ENCODE measurements at regions not wholly inside any gene's neighbourhood (a gene's known extent, or its start where the extent isn't known, plus 50 kb on each side); places are given as distances from the start of the nearest gene placed in this dataset.
A peak's percentile ranks its signal among the peaks of the same experiment; 100 is the strongest.

DNA sequence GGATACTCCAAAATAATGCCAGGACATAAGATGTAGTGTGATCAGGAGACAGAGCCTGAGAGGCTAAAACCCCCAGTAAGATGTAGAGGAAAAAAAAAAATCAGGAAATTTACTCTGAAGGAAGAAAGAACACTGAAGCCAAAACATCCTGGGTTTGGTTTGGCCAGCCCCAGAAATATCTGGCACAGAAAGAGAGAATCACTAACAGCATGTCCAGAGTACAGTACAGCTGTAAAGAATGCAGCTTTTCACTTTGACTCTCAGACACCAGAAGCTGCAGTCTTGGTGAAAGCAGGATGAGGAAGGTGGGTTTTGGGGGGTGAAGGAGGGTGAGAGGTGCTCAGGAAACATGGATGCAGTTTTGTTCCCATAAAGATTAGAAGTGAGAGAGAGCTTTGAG is 1577.7 kb upstream of the ACVR2A start:
- no peak for DNase-seq

DNA sequence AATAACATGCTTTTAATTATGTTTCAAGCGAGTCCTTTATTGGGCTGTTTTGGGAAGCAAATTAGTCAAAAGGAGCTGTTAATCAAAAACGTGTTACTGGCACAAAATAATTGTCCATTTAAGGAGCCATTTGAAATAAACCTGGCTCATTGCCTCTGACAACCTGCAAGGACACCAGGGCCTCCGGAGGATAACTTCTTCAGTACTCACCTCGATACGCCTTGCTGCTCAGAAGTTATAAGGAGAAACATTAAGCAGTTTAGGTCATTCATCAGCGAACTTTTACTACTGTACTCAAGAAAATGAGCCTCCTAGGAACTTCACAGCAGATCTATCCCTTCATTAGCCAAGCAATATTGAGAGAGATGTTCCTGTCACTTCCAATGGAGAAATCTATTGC is 1579.2 kb upstream of the ACVR2A start:
- no peak for DNase-seq

DNA sequence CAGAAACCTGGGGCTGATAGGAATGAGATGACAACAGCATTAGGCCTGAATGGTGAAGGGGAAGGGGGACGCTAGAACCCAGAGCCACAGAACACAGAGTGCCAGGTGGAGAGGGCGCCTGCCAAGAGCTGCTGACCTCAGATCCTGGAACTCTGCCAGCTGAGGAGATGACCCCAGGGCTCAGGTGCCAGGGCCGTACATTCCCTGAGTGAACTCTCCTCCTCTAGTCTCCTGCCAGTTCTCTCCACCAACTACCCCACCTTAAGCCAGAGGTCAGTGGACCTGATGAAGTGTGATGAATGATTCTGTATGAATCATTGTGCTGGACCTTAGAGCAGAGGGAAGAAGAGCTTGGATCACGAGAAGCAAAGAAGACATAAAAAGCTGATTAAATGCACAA is 1582.2 kb upstream of the ACVR2A start:
- DNase-seq = no peak

GRCh38 chr2:146260551-146260950 is 1584.3 kb upstream of the ACVR2A start:
- DNase-seq = no peak

- no peak for DNase-seq
Measured at GRCh38 chr2:146259816-146260215, 1585.0 kb upstream of the ACVR2A start.

GRCh38 chr2:146258071-146258470 is 1586.8 kb upstream of the ACVR2A start:
- no peak for DNase-seq

DNA sequence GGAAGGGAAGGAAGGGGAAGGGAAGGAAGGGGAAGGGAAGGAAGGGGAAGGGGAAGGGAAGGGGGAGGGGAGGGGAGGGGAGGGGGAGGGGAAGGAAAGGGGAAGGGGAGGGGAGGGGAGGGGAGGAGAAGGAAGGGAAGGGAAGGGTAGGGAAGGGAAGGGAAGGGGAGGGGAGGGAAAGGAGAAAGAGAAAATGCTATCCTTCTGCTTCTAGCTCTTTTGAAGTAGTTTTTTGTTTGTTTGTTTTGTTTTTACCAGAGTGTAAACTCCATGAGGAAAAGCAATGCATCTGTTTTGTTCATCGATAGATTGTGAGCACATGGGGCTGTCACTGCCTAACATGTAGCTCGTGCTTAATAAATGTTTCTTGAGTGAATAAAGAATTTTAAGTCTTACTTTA is 1592.7 kb upstream of the ACVR2A start:
- DNase-seq = no peak

DNA sequence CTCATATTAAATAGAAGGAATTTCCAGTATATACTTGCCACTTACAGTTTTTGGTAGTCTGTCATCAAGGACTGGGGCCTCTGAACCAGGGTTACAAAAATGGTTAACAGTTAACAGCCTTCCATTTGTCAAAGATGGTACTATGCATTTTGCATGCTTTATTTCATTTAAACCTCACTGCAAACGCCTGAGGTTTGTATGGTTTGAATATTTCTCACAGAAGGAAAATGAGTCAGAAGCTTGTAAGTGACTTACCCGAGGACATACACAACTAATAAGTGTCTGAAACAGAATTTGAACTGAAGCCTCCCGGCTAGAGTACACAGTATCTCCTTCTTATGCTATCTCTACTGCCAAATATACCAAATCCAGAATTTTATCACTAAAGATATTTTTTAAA is 1593.5 kb upstream of the ACVR2A start:
- no peak for DNase-seq

DNA sequence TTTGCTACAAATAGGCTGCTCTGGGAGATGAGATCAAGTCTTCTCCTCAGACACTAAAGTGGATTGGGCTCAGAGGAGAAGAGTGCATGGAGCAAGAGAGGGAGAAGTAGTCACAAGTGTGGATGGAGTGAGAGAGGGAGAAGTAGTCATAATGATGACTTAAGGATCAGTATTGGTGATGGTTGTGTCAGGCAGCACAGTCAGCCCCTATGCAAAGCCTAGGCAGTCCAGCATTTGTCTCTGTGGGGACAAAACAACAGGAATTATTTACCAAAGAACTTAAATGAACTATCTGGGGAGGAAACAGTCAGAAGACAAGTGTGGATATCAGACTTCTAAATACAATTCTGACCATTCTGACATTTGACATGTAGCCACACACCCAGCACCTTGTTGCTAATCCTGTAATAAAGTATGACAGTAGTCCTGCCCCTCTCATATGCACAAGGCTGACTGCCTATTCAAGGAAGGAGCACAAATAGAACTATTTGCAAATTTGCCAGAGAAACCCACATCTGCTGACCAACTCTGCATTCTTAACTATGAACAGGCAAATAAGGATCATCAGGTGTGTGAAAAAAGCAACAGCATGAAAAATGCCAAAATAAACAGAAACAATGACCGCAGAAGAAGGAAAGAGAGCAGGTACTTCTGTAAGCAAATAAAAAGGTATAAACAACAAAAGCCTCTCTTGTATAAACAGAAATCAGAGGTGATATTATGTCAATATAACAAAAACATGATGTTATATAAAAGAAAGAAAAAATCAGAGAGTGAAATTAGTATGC is 1597.9 kb upstream of the ACVR2A start:
- DNase-seq = no peak

DNA sequence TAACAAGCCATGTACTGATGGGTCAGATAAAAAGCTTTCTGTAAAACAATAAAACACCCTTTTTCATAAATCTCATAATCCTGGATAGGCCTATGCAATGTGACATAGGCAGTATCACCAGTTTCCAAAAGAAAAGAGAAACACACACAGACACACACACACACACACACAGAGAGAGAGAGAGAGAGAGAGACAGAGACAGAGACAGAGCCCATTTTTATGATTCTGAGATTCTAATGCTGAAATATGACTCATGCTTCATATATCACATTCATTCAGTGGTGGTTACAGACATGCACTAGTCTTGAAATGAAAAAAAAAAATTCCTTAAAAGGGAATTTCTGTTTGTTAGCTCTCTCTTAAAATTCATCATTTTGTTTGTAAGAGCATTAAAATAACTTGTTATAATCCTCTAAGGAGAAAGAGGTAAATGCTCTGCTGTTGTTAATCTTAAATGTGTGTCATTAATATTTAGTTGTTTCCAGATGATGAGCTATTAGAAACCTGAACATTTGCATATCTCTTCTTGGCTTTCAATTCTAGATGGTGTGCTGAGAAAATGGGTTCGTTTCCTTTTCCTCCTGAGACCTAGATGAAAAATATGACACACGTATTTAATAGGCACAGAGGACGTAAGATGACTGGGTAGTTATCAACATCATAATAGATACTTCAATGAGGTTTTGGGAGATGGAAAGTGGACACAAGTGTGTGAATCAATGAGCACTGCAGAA is 1598.7 kb upstream of the ACVR2A start:
- no peak for DNase-seq

DNA sequence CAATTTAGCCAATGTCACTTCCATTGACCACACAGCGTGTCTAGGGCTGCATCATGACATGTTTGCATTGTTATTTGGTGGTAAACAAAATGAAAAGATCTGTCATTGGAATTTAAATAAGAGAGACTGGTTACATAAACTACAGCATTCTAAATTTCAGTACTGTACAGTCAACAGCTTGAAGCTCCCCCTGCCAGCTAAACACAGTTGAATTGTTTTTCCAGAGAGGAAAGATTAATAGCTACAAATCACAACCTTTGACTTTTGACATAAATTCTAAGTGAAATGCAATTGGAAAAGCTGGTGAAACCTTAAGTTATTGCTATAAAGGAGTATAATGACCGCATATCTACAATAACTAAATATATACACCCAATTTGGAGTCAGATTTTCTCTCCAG is 1600.0 kb upstream of the ACVR2A start:
- peak; percentile 32 for DNase-seq

DNA sequence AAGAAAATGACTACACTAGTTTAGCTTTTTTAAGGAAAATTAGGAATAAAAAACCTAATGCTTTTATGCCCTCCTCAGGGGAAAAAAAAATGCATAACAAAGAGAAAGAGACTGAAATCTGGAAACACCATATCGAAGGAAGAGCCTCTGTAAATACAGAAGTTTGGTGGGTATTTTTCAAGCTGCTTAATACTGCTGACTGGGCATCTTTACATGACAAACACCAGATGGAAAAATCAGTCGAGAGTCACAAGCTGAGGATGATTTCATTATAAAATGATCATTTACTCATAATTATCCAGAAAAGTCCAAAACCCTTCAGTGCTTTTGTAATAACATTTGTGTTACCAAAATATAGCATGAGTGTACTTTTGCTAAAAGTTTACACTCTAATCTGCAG is 1600.7 kb upstream of the ACVR2A start:
- DNase-seq = no peak

DNA sequence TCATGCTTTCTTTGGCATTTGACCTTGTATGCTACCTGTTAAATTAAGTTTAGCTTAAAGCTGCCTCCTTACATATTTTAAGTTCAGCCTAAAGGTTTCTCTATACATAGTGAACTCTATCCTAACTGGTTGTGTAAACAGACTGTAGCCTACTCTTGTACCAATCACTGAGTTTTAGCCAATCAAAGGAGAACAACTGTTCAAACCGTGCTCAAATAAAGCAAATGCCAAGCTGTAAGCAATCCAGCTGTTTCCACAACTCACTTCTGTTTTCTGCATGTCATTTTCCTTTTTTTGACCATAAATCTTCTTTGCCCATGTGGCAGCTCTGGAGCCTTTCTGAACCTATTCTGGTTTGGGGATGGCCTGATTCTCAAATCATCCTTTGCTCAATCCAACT is 1603.8 kb upstream of the ACVR2A start:
- no peak for DNase-seq

GRCh38 chr2:146240391-146240790 is 1604.4 kb upstream of the ACVR2A start:
- no peak for DNase-seq

- DNase-seq = no peak
Measured at GRCh38 chr2:146239392-146240135, 1605.3 kb upstream of the ACVR2A start.

DNA sequence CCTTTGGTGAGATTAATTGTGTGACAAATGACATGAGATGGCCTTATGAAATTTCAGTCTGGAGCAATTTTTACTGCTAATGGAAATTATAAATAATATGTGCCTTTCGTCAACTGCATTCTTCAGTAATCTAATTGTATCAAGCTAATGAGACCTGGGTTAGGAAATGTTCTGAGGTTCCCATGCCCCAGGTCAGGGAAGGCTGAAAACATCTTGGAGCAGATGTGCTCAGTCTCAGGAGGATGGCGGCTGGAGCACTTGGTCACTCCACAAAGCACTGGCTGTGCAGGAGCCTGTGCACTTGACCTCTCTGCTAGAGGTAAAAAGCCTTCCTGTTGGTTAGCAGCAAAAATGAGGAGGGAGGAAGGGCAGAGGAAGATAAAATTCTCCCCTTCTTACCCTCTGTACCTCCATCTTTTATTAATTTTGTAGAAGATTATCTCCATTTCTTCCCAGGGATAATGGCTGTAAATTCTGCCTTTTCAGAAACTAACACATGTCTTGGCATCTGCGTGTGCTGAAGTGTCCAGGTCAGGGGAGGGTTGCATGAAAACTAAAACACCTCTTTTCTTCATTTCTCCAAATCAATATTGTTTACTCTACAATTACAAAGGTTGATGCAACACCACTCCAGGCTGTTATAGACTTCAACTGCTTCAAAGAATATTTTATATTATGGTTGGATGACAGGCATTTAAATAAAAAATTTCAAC is 1606.4 kb upstream of the ACVR2A start:
- no peak for DNase-seq

DNA sequence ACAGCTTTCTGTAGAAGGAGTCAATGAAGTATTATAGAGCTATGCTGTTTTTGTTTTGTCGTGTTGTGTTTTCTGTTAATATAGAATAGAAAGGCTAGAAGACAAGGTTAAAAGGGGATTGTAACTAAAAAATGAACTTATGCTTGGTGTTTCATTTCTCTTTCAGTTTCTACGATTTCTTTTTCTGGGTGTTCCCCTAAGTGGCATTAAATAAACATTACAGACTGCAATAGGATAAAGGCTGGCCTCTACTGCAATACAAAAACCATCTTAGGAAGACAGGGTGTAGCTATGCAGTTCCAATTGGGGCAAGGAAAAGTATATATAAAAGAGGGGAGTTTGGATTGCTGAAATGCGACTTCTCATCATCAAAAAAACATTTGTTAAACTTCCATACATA is 1609.7 kb upstream of the ACVR2A start:
- no peak for DNase-seq

DNA sequence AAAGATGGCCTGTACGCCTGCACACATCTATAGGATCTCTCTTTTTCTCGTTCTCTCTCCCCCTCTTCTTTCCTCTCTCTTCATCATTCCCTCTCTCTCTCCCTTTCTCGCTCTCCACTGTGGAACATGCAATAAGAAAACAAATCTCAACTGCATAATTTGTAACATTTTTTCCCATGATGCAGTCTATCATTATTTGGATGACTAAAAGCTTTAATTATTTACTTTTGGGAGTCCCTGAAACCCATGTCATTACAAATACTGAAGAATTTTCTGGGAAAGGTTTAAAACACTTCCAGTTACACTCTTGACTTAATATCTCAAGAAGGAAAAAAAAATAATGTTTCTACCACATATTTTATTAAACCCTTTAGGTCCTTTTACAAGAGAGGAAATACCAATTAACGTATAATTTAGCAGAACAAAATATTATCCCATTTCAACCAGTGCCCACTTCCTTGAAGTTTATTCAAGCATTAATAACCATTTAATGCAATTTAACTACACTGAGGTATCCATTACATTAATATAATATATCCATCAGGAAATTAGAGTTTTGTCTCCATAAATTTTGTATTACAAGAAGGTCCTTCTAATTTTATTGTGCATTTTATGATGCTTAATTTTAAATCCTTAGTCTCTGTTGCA is 1615.2 kb upstream of the ACVR2A start:
- no peak for DNase-seq

DNA sequence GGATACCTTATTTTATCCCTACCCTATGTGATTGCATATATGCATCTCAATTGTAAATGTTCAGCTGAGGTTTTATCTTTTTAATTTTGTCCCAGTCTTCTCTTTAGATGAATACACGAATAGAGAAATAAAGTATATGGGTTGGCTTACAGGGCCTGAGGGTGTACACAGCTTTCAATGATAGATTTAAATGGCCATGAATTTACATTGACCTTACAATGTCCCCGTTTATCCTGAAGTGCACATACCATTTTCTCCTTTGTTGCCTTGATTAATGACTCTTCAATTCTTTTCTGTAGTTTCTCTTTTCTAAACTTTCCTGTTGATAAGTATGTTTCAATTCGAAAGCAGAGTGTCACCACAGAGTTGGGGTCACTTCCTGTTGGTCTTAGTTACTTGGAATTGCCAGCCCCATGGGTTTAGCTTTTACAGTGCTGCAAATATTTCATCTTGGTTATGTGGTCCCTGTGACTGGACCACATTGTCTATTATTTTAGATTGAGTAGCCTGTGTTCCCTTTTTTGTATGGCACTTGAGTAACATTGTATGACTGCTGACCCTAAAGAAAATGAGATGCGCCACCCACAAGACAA is 1616.3 kb upstream of the ACVR2A start:
- no peak for DNase-seq

DNA sequence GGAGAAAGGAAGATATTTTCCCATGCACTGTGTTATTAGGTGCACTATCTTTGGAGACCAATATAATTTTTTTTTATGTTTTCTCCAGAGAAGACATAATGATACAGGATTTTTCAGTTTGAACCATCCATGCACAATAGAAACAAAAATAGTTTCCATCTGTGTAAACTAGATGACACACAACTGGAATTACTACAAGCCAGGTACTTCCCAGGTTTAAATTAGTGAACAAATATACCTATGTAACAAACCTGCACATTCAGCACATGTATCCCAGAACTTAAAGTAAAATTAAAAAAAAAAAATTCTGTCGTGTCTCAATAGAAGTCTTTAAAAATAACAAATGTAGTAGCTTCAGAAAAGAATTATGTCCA is 1616.8 kb upstream of the ACVR2A start:
- DNase-seq = no peak

DNA sequence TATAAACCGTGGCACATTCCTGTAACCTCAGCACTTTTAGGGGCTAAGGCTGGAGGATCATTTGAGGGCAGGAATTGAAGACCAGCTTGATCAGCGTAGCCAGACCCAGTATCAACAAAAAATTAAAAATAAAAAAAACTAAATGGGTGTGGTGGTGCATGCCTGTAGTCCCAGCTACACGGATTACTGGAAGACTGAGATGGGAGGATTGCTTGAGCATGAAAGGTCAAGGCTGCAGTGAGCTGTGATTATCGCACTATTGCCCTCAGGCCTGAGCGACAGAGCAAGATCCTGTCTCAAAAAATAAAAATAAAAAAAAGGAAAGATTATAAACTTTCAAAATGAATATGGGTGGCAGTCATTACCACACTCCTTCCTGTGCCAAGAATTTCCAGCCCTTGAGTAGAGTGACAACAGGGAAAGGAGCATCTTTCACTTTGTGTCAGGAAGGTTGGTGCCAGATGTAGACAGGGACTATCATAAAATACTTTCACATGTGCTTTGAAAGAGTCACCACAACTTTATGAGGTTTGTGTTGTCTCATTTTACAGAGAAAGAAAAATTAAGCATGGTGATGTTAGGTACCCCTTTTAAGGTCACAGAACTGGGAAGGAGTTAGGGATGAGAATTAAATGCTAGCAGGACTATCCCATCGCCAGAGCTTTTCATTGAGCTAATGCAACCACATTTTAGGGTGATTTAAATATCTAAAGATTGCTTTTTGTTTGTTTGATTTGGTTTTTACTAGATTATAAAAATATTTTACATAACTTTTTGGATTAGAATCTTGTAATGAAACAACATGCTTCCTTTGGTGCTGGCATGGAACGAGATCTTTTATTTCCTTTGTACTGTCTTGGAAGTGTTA is 1617.4 kb upstream of the ACVR2A start:
- no peak for DNase-seq
